Effector CD4-positive, alpha-beta T cell (primary cell): ENCODE measurements at regions not wholly inside any gene's neighbourhood (a gene's known extent, or its start where the extent isn't known, plus 50 kb on each side); places are given as distances from the start of the nearest gene placed in this dataset.
"Not testable (repeated sequence)": the region's sequence is repeated elsewhere in the genome, so short reads cannot be mapped to it uniquely, and the experiment has no call there.

ENCODE experiments used
- DNase-seq: peaks from one replicate; pipeline ENCODE4 v3.0.0-alpha.2; 2020

GRCh38 chr18:78430131-78430758, 549.4 kb upstream of the SALL3 start:
- DNase-seq: no peak

GRCh38 chr18:78431606-78432005, 548.0 kb upstream of the SALL3 start:
- no peak for DNase-seq

GRCh38 chr18:78433562-78433961, 546.1 kb upstream of the SALL3 start:
- no peak for DNase-seq

GRCh38 chr18:78436110-78436509, 543.5 kb upstream of the SALL3 start:
- DNase-seq: no peak

GRCh38 chr18:78438235-78438634, 541.4 kb upstream of the SALL3 start:
- DNase-seq: not testable (repeated sequence)

GRCh38 chr18:78445880-78446279, 533.7 kb upstream of the SALL3 start:
- DNase-seq: no peak

- no peak for DNase-seq
Observed at GRCh38 chr18:78447211-78447610, 532.4 kb upstream of the SALL3 start.

- DNase-seq: no peak
Observed at GRCh38 chr18:78448106-78448505, 531.5 kb upstream of the SALL3 start.

- DNase-seq: no peak
Observed at GRCh38 chr18:78448591-78448990, 531.0 kb upstream of the SALL3 start.

GRCh38 chr18:78454221-78454620, 525.4 kb upstream of the SALL3 start:
- no peak for DNase-seq

GRCh38 chr18:78455386-78455785, 524.2 kb upstream of the SALL3 start:
- no peak for DNase-seq

- DNase-seq: no peak
Observed at GRCh38 chr18:78457011-78457410, 522.6 kb upstream of the SALL3 start.

- DNase-seq: no peak
Observed at GRCh38 chr18:78457731-78458130, 521.9 kb upstream of the SALL3 start.

GRCh38 chr18:78458356-78458755, 521.3 kb upstream of the SALL3 start:
- no peak for DNase-seq

GRCh38 chr18:78459668-78460067, 520.0 kb upstream of the SALL3 start:
- DNase-seq: no peak

- DNase-seq: no peak
Observed at GRCh38 chr18:78460558-78460957, 519.1 kb upstream of the SALL3 start.

- no peak for DNase-seq
Observed at GRCh38 chr18:78473563-78473962, 506.1 kb upstream of the SALL3 start.

- DNase-seq: no peak
Observed at GRCh38 chr18:78477840-78478239, 501.8 kb upstream of the SALL3 start.

GRCh38 chr18:78479443-78479842, 500.2 kb upstream of the SALL3 start:
- DNase-seq: no peak

GRCh38 chr18:78480262-78481054, 499.2 kb upstream of the SALL3 start:
- no peak for DNase-seq

GRCh38 chr18:78482378-78482777, 497.2 kb upstream of the SALL3 start:
- DNase-seq: no peak

GRCh38 chr18:78487649-78488048, 492.0 kb upstream of the SALL3 start:
- no peak for DNase-seq

- DNase-seq: no peak
Observed at GRCh38 chr18:78492064-78492812, 487.4 kb upstream of the SALL3 start.
